Gastrocnemius medialis (tissue), 4 donors: ENCODE measurements at regions not wholly inside any gene's neighbourhood (a gene's known extent, or its start where the extent isn't known, plus 50 kb on each side); places are given as distances from the start of the nearest gene placed in this dataset.
A peak's percentile ranks its signal among the peaks of the same experiment; 100 is the strongest.

Experiments used
- ATAC-seq, 2 donors: fragments of 150-250 bp; one replicate each; pipeline ENCODE4 v1.9.1; 2016
- DNase-seq, 2 donors: peaks; one replicate each; pipeline ENCODE4 v3.0.0-alpha.2; 2019
- H3K27ac ChIP-seq, 4 donors: fragments of 200-600 bp; sonication (generic); 1 replicate in 1 of 4; 2 replicates in 3 of 4; pipeline ENCODE4 v1.5.1; 2016 to 2018; ENCODE audit warnings: mild to moderate bottlenecking in 2 of 4, moderate library complexity in 1 of 4
- H3K27me3 ChIP-seq, 3 donors: fragments of 200-600 bp; sonication (generic) in 2 of 3; 1 replicate in 1 of 3; 2 replicates in 2 of 3; pipeline versions ENCODE4 v1.5.1 to v1.6.0; 2016 to 2019; ENCODE audit warnings: mild to moderate bottlenecking in 1 of 3, moderate library complexity in 1 of 3
- H3K36me3 ChIP-seq, 2 donors: fragments of 200-600 bp; sonication (generic) in 1 of 2; one replicate each; pipeline ENCODE4 v1.5.1; 2017 to 2018
- H3K4me1 ChIP-seq, 2 donors: fragments of 200-600 bp; sonication (generic) in 1 of 2; one replicate each; pipeline ENCODE4 v1.5.1; 2016 to 2017; ENCODE audit warnings: mild to moderate bottlenecking in 2 of 2
- H3K4me3 ChIP-seq, 4 donors: fragments of 200-600 bp; sonication (generic) in 3 of 4; 1 replicate in 1 of 4; 2 replicates in 3 of 4; pipeline ENCODE4 v1.5.1; 2016 to 2019; ENCODE audit warnings: mild to moderate bottlenecking in 2 of 4
- H3K9me3 ChIP-seq, 3 donors: fragments of 200-600 bp; sonication (generic) in 2 of 3; 1 replicate in 1 of 3; 2 replicates in 2 of 3; pipeline ENCODE4 v1.5.1; 2016 to 2019
- POLR2A ChIP-seq, 2 donors: fragments of 450-650 bp; IDR thresholded peaks; one replicate each; pipeline ENCODE4 v1.6.1; 2017; ENCODE audit warnings: antibody characterized with exemption in 2 of 2, mild to moderate bottlenecking in 2 of 2, moderate library complexity in 2 of 2
- in situ Hi-C, 4 donors: fragments of 200-750 bp; cut with MboI; loops; one replicate each; pipeline versions ENCODE4 v1.15.0 to v1.8.0; 2017; ENCODE audit warnings: low sequenced_read_pairs in 4 of 4
- intact Hi-C: fragments of 100-400 bp; cut with DNase I; formaldehyde crosslinking; loops from one replicate; pipeline ENCODE4 v1.15.1; 2023; ENCODE audit warnings: low total_unique reads
- TF ChIP-seq, protein P1 (sequence below), 5 experiments: fragments of 450-650 bp in 3 of 5; fragments of 200-600 bp in 2 of 5; sonication (generic) in 2 of 5; IDR thresholded peaks in 4 of 5; conservative IDR thresholded peaks in 1 of 5; 1 replicate in 4 of 5; 2 replicates in 1 of 5; pipeline ENCODE4 v1.5.1; 2016 to 2019; ENCODE audit warnings: antibody characterized with exemption in 5 of 5, mild to moderate bottlenecking in 3 of 5, moderate library complexity in 3 of 5

DNA sequence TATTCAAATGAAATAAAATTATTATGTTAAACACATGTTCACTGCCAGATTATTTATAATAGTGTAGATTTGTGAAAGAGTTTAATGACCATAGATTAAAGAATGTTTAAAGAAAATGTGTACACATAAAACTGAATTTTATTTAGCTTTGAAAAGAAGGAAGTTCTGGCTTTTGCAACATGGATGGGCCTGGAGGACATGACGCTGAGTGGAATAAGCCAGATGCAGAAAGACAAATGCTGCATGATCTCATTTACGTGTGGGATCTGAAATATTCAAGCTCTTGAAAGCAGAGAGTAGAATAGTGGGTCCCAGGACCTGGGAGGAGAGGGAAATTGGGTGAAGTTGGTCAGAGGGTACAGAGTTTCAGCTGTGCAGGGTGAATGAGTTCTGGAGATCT, 1261.2 kb downstream of the TMEM121 start:
- no peaks in the 10 kb centered on the region for H3K9me3 ChIP-seq
- no peaks in the 10 kb centered on the region for H3K4me1 ChIP-seq
- ATAC-seq (no peak), DNase-seq (no peak)
- in situ Hi-C loops (no loop called here), intact Hi-C loops (no loop called here)
- no peaks in the 10 kb centered on the region for H3K27me3 ChIP-seq
- no peak overlapping the region for H3K27ac ChIP-seq
- H3K4me3 ChIP-seq = no peak overlapping the region
- TF ChIP-seq, protein P1, sequence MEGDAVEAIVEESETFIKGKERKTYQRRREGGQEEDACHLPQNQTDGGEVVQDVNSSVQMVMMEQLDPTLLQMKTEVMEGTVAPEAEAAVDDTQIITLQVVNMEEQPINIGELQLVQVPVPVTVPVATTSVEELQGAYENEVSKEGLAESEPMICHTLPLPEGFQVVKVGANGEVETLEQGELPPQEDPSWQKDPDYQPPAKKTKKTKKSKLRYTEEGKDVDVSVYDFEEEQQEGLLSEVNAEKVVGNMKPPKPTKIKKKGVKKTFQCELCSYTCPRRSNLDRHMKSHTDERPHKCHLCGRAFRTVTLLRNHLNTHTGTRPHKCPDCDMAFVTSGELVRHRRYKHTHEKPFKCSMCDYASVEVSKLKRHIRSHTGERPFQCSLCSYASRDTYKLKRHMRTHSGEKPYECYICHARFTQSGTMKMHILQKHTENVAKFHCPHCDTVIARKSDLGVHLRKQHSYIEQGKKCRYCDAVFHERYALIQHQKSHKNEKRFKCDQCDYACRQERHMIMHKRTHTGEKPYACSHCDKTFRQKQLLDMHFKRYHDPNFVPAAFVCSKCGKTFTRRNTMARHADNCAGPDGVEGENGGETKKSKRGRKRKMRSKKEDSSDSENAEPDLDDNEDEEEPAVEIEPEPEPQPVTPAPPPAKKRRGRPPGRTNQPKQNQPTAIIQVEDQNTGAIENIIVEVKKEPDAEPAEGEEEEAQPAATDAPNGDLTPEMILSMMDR (IDR thresholded peaks at IDR 0.05 in 4 of 5, conservative IDR thresholded peaks at IDR 0.05 in 1 of 5) = no peak
- TF ChIP-seq POLR2A (IDR thresholded peaks at IDR 0.05) = no peak
- H3K36me3 ChIP-seq = no peaks in the 10 kb centered on the region

DNA sequence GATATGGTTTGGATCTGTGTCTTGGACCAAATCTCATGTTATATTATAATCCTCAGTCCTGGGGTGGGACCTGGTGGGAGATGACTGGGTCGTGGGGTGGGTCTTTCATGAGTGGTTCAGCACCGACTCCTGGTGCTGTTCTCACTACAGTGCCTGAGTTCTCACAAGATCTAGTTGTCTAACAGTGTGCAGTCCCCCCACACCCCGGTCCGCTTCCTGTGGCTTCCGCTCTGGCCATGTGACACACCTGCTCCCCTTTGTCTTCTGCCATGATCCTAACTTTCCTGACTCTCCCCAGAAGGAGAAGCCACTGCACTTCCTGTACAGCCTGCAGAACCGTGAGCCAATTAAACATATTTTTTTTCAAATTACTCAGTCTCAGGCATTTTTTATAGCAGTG, 1262.2 kb downstream of the TMEM121 start:
- no peak for ATAC-seq

DNA sequence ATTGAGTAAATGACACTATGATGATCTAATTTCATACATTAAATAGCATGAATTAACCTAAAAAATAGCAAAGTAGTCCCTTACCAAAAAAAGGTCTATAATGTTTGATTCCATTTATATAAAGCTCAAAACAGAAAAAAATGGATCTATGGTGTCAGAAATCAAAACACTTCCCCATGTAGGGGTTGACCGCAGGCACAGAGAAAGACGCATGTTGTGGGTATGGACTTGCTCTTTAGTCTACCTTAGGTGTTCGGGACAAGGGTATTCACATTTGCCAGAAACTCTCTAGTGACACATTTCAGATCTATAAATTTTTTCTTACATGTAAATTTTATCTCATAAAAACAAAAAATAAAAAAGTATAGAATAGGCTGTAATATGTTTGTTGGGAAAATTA, 1262.9 kb downstream of the TMEM121 start:
- Histone ChIP-seq H3K9me3 (no peaks in the 10 kb centered on the region), H3K27me3 (no peaks in the 10 kb centered on the region), H3K27ac (no peak overlapping the region), H3K36me3 (no peaks in the 10 kb centered on the region), H3K4me3 (no peak overlapping the region), H3K4me1 (no peaks in the 10 kb centered on the region)
- ATAC-seq = no peak
- DNase-seq = no peak
- no peak for TF ChIP-seq POLR2A (IDR thresholded peaks at IDR 0.05)
- TF ChIP-seq, protein P1 (IDR thresholded peaks at IDR 0.05 in 4 of 5, conservative IDR thresholded peaks at IDR 0.05 in 1 of 5) = no peak
- in situ Hi-C loops = no loop called here
- intact Hi-C loops = no loop called here

More for the DNA sequence above, 1262.2 kb downstream of the TMEM121 start:
- H3K27me3 ChIP-seq = no peaks in the 10 kb centered on the region
- H3K36me3 ChIP-seq = no peaks in the 10 kb centered on the region
- H3K27ac ChIP-seq = no peak overlapping the region
- no peaks in the 10 kb centered on the region for H3K4me1 ChIP-seq
- no peak overlapping the region for H3K4me3 ChIP-seq
- no peak for TF ChIP-seq POLR2A (IDR thresholded peaks at IDR 0.05)
- TF ChIP-seq, protein P1 (IDR thresholded peaks at IDR 0.05 in 4 of 5, conservative IDR thresholded peaks at IDR 0.05 in 1 of 5) = no peak
- in situ Hi-C loops = no loop called here
- DNase-seq = no peak
- no peaks in the 10 kb centered on the region for H3K9me3 ChIP-seq
- intact Hi-C loops = no loop called here

DNA sequence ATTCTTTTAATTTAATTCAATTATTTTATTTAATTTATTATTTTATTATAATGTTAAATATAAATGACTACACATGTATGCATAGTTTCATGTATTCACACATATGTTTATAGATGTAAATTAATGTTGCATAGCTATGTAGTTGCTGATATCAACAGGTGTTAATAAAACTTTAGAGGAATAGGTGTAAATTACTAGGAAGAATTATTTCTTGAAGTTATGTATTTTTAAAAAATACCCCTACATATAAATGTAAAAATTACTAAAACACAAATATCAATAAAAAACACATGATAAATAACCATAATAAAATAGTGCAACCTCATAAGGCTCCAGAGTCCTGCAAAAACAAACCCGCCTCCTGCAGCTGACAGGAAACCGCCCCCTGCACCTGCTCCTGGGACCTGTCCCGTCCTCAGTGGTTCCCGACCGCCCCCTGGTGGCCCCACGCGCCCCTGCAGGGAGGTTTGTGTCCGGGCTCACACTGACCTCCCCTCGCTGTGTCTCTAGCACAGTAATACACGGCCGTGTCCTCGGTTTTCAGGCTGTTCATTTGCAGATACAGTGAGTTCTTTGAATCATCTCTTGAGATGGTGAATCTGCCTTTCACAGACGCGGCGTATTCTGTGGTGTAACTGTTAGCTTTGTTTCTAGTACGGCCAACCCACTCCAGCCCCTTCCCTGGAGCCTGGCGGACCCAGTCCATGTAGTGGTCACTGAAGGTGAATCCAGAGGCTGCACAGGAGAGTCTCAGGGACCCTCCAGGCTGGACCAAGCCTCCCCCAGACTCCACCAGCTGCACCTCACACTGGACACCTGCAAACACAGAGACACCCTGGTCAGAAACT, 1264.0 kb downstream of the TMEM121 start:
- H3K4me1 ChIP-seq = no peaks in the 10 kb centered on the region
- DNase-seq (no peak), ATAC-seq (no peak)
- no peaks in the 10 kb centered on the region for H3K27me3 ChIP-seq
- TF ChIP-seq, protein P1 (IDR thresholded peaks at IDR 0.05 in 4 of 5, conservative IDR thresholded peaks at IDR 0.05 in 1 of 5) = peak in 2 of 5 experiments; percentile 33 to 50
- TF ChIP-seq POLR2A (IDR thresholded peaks at IDR 0.05) = no peak
- no peak overlapping the region for H3K27ac ChIP-seq
- H3K4me3 ChIP-seq = no peak overlapping the region
- no peaks in the 10 kb centered on the region for H3K9me3 ChIP-seq
- intact Hi-C loops = no loop called here
- in situ Hi-C loops = no loop called here
- H3K36me3 ChIP-seq = no peaks in the 10 kb centered on the region
